Vagina (tissue), 2 donors: ENCODE measurements at regions not wholly inside any gene's neighbourhood (a gene's known extent, or its start where the extent isn't known, plus 50 kb on each side); places are given as distances from the start of the nearest gene placed in this dataset.
A peak's percentile ranks its signal among the peaks of the same experiment; 100 is the strongest.

ENCODE experiments used
- DNase-seq, 2 donors: peaks; one replicate each; pipeline ENCODE4 v3.0.0-alpha.2; 2017; ENCODE audit errors: extremely low spot score in 2 of 2
- H3K27ac ChIP-seq: fragments of 200-600 bp; sonication (generic); one replicate; pipeline ENCODE4 v1.5.1; 2019
- H3K27me3 ChIP-seq: fragments of 200-600 bp; sonication (generic); one replicate; pipeline ENCODE4 v1.5.1; 2019
- H3K36me3 ChIP-seq, 2 donors: fragments of 200-600 bp; sonication (generic); one replicate each; pipeline ENCODE4 v1.5.1; 2017 to 2019
- H3K4me1 ChIP-seq: fragments of 200-600 bp; sonication (generic); one replicate; pipeline ENCODE4 v1.5.1; 2019
- H3K4me3 ChIP-seq, 2 donors: fragments of 200-600 bp; sonication (generic); 1 replicate in 1 of 2; 2 replicates in 1 of 2; pipeline ENCODE4 v1.5.1; 2016 to 2019
- H3K9me3 ChIP-seq: fragments of 200-600 bp; sonication (generic); one replicate; pipeline ENCODE4 v1.5.1; 2019
- CTCF ChIP-seq, 3 experiments: fragments of 450-650 bp in 2 of 3; fragments of 200-600 bp in 1 of 3; sonication (generic) in 1 of 3; IDR thresholded peaks; one replicate each; pipeline ENCODE4 v1.5.1; 2017 to 2019; ENCODE audit warnings: antibody characterized with exemption in 3 of 3, mild to moderate bottlenecking in 2 of 3, moderate library complexity in 2 of 3
- POLR2A ChIP-seq, 2 donors: fragments of 450-650 bp; IDR thresholded peaks; one replicate each; pipeline ENCODE4 v1.6.1; 2017; ENCODE audit warnings: antibody characterized with exemption in 2 of 2, mild to moderate bottlenecking in 2 of 2, moderate library complexity in 2 of 2
- POLR2AphosphoS5 ChIP-seq, 2 donors: sonication (generic); formaldehyde crosslinking; IDR thresholded peaks; one replicate each; pipeline ENCODE4 v1.9.0; 2017; ENCODE audit warnings: antibody characterized with exemption in 2 of 2, mild to moderate bottlenecking in 2 of 2, low read depth in 1 of 2; ENCODE audit not compliant: insufficient read depth in 1 of 2
- intact Hi-C: fragments of 100-400 bp; cut with DNase I; formaldehyde crosslinking; loops from one replicate; pipeline ENCODE4 v1.15.1; 2023

- Histone ChIP-seq H3K36me3 (no peaks in the 10 kb centered on the region), H3K27ac (no peak overlapping the region), H3K9me3 (no peaks in the 10 kb centered on the region), H3K4me3 (no peak overlapping the region), H3K27me3 (no peaks in the 10 kb centered on the region), H3K4me1 (no peaks in the 10 kb centered on the region)
- TF ChIP-seq POLR2AphosphoS5 (IDR thresholded peaks at IDR 0.05; ENCODE audit: insufficient read depth in 1 of 2, low read depth in 1 of 2) (no peak), CTCF (IDR thresholded peaks at IDR 0.05) (no peak), POLR2A (IDR thresholded peaks at IDR 0.05) (no peak)
- intact Hi-C loops = no loop called here
- no peak for DNase-seq
Observed at GRCh38 chr5:167814828-167815227, 476.6 kb upstream of the WWC1 start.

- Histone ChIP-seq H3K4me1 (no peaks in the 10 kb centered on the region), H3K4me3 (no peak overlapping the region), H3K9me3 (no peaks in the 10 kb centered on the region), H3K36me3 (no peaks in the 10 kb centered on the region), H3K27me3 (no peaks in the 10 kb centered on the region), H3K27ac (peak overlapping the region; percentile 19)
- intact Hi-C loops = no loop called here
- DNase-seq = no peak
- no peak for TF ChIP-seq POLR2AphosphoS5 (IDR thresholded peaks at IDR 0.05; ENCODE audit: insufficient read depth in 1 of 2, low read depth in 1 of 2)
- TF ChIP-seq POLR2A (IDR thresholded peaks at IDR 0.05) = no peak
- TF ChIP-seq CTCF (IDR thresholded peaks at IDR 0.05) = no peak
Observed at GRCh38 chr5:167816354-167816753, 475.1 kb upstream of the WWC1 start.

GRCh38 chr5:167816864-167817263 lies 474.6 kb upstream of the WWC1 start:
- H3K9me3 ChIP-seq = no peaks in the 10 kb centered on the region
- H3K36me3 ChIP-seq = no peaks in the 10 kb centered on the region
- H3K27me3 ChIP-seq = no peaks in the 10 kb centered on the region
- no peak for DNase-seq
- H3K4me1 ChIP-seq = no peaks in the 10 kb centered on the region
- TF ChIP-seq POLR2AphosphoS5 (IDR thresholded peaks at IDR 0.05; ENCODE audit: insufficient read depth in 1 of 2, low read depth in 1 of 2) (peak in 1 of 2 donors; percentile 76), CTCF (IDR thresholded peaks at IDR 0.05) (no peak), POLR2A (IDR thresholded peaks at IDR 0.05) (no peak)
- no peak overlapping the region for H3K27ac ChIP-seq
- no peak overlapping the region for H3K4me3 ChIP-seq
- intact Hi-C loops = no loop called here

- H3K36me3 ChIP-seq = no peaks in the 10 kb centered on the region
- H3K4me3 ChIP-seq = no peak overlapping the region
- intact Hi-C loops = no loop called here
- H3K27ac ChIP-seq = no peak overlapping the region
- H3K27me3 ChIP-seq = no peaks in the 10 kb centered on the region
- DNase-seq = no peak
- H3K4me1 ChIP-seq = no peaks in the 10 kb centered on the region
- TF ChIP-seq POLR2A (IDR thresholded peaks at IDR 0.05) = no peak
- TF ChIP-seq CTCF (IDR thresholded peaks at IDR 0.05) = no peak
- no peak for TF ChIP-seq POLR2AphosphoS5 (IDR thresholded peaks at IDR 0.05; ENCODE audit: insufficient read depth in 1 of 2, low read depth in 1 of 2)
- no peaks in the 10 kb centered on the region for H3K9me3 ChIP-seq
Observed at GRCh38 chr5:167819406-167819805, 472.0 kb upstream of the WWC1 start.

GRCh38 chr5:167820101-167820990 lies 471.1 kb upstream of the WWC1 start:
- TF ChIP-seq POLR2AphosphoS5 (IDR thresholded peaks at IDR 0.05; ENCODE audit: insufficient read depth in 1 of 2, low read depth in 1 of 2) (no peak), CTCF (IDR thresholded peaks at IDR 0.05) (no peak), POLR2A (IDR thresholded peaks at IDR 0.05) (no peak)
- Histone ChIP-seq H3K4me1 (no peaks in the 10 kb centered on the region), H3K9me3 (no peaks in the 10 kb centered on the region), H3K4me3 (peak overlapping the region; percentile 10 to 23), H3K27ac (no peak overlapping the region), H3K36me3 (no peaks in the 10 kb centered on the region), H3K27me3 (no peaks in the 10 kb centered on the region)
- no peak for DNase-seq
- intact Hi-C loops = no loop called here
